ENCODE measurements at regions not wholly inside any gene's neighbourhood (a gene's known extent, or its start where the extent isn't known, plus 50 kb on each side); places are given as distances from the start of the nearest gene placed in this dataset.
A peak's percentile ranks its signal among the peaks of the same experiment; 100 is the strongest.
"Not testable (repeated sequence)": the region's sequence is repeated elsewhere in the genome, so short reads cannot be mapped to it uniquely, and the experiment has no call there.

DNA sequence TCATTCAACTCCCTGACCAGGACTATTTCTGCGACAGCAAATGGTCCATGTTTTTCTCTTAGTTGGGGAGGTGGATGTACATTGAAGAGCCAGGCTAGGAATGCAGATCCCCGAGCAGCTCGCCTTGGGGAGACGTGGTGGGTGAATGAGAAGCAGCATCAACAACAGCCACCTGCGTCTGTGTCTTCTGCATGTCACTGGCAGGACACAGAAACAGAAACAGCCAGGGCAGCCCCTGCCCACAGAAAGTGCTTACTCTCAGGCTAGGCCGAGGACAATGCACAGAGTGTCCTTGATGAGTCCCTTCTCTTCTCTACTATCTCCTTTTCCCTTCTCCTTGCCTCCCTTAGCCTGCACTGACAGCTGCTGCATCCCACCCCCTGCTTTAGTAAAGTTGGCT, 541.9 kb upstream of the CADM1 start:
- TF ChIP-seq, protein P1, sequence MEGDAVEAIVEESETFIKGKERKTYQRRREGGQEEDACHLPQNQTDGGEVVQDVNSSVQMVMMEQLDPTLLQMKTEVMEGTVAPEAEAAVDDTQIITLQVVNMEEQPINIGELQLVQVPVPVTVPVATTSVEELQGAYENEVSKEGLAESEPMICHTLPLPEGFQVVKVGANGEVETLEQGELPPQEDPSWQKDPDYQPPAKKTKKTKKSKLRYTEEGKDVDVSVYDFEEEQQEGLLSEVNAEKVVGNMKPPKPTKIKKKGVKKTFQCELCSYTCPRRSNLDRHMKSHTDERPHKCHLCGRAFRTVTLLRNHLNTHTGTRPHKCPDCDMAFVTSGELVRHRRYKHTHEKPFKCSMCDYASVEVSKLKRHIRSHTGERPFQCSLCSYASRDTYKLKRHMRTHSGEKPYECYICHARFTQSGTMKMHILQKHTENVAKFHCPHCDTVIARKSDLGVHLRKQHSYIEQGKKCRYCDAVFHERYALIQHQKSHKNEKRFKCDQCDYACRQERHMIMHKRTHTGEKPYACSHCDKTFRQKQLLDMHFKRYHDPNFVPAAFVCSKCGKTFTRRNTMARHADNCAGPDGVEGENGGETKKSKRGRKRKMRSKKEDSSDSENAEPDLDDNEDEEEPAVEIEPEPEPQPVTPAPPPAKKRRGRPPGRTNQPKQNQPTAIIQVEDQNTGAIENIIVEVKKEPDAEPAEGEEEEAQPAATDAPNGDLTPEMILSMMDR (IDR thresholded peaks at IDR 0.05; ENCODE audit: unreplicated experiment): no peak
- Mint-ChIP-seq H3K36me3 (ENCODE audit: low read depth, unreplicated experiment) (no peaks in the 10 kb centered on the region), H3K4me1 (ENCODE audit: unreplicated experiment) (peaks cover 26% of the 10 kb centered on the region), H3K27ac (ENCODE audit: unreplicated experiment) (no peak overlapping the region), H3K9me3 (ENCODE audit: unreplicated experiment) (no peaks in the 10 kb centered on the region), H3K4me3 (ENCODE audit: unreplicated experiment) (no peak overlapping the region), H3K27me3 (ENCODE audit: unreplicated experiment) (peaks cover 4% of the 10 kb centered on the region)
- no peak for DNase-seq (ENCODE audit: low spot score)

DNA sequence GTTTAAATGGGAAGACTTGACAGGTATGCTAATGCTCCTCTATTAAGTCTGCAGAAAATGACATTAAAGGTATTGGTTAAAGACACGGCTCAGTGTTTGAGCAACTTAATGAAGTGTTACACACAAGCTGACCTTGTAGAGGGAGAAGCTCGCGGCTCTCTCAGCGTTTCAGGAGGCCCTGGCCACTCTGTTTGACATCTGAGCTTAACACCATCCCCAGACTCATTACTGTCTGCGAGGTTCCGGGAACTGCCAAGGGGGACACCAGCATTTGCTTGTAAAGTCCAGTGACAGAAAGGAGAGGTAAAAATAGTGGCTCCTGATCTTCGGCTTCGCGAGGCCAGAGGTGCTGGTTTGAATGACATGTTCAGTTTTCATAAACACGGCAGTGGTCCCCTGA, 540.7 kb upstream of the CADM1 start:
- H3K27ac Mint-ChIP-seq (ENCODE audit: unreplicated experiment): peak overlapping the region; percentile 58
- H3K9me3 Mint-ChIP-seq (ENCODE audit: unreplicated experiment): no peaks in the 10 kb centered on the region
- H3K4me1 Mint-ChIP-seq (ENCODE audit: unreplicated experiment): peaks cover 26% of the 10 kb centered on the region
- peaks cover 4% of the 10 kb centered on the region for H3K27me3 Mint-ChIP-seq (ENCODE audit: unreplicated experiment)
- TF ChIP-seq, protein P1 (IDR thresholded peaks at IDR 0.05; ENCODE audit: unreplicated experiment): no peak
- no peak overlapping the region for H3K4me3 Mint-ChIP-seq (ENCODE audit: unreplicated experiment)
- H3K36me3 Mint-ChIP-seq (ENCODE audit: low read depth, unreplicated experiment): no peaks in the 10 kb centered on the region
- no peak for DNase-seq (ENCODE audit: low spot score)

DNA sequence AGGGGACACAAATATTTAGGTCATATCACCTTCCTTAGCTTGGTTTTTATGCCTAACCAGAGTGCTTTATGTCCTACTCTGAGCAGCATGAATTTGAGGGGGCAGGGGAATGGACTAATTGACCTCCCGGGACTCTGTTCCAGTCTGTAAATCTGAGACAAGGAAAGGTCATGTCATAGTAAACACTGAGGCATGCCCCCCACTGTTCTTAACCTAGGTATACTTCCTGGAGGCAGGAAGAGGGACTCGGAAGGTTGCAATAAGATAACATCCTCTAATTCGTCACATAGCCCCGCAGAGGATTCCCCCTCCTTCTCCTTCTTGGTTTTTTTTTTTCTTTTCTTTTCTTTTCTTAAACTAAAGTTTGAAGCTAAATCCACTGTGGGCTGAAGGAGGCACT, 540.3 kb upstream of the CADM1 start:
- Mint-ChIP-seq H3K27me3 (ENCODE audit: unreplicated experiment) (peaks cover 4% of the 10 kb centered on the region), H3K27ac (ENCODE audit: unreplicated experiment) (no peak overlapping the region), H3K36me3 (ENCODE audit: low read depth, unreplicated experiment) (no peaks in the 10 kb centered on the region), H3K4me3 (ENCODE audit: unreplicated experiment) (no peak overlapping the region), H3K4me1 (ENCODE audit: unreplicated experiment) (peaks cover 26% of the 10 kb centered on the region), H3K9me3 (ENCODE audit: unreplicated experiment) (no peaks in the 10 kb centered on the region)
- TF ChIP-seq, protein P1 (IDR thresholded peaks at IDR 0.05; ENCODE audit: unreplicated experiment): no peak
- no peak for DNase-seq (ENCODE audit: low spot score)

DNA sequence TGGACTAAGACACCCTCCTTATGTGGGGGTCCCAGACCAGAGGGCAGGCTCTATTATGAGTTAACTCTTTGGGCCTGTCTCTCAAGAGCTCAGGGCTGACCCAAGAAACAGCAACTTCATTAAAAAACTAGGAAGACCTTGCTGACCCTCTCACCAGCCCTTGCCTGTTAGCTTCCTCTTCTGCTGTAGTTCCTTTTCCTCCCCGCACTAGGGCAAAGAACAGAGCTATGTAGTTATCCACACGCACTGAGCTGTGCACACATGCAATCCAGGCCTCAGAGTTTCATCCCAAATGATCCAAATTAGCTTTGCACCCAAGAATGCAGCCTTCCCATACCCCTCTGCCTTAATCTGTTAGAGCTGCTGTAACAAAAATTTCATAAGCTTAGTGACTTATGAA, 539.6 kb upstream of the CADM1 start:
- peaks cover 4% of the 10 kb centered on the region for H3K27me3 Mint-ChIP-seq (ENCODE audit: unreplicated experiment)
- DNase-seq (ENCODE audit: low spot score): no peak
- peak overlapping the region; percentile 52 for H3K27ac Mint-ChIP-seq (ENCODE audit: unreplicated experiment)
- no peaks in the 10 kb centered on the region for H3K36me3 Mint-ChIP-seq (ENCODE audit: low read depth, unreplicated experiment)
- peaks cover 24% of the 10 kb centered on the region for H3K4me1 Mint-ChIP-seq (ENCODE audit: unreplicated experiment)
- no peak overlapping the region for H3K4me3 Mint-ChIP-seq (ENCODE audit: unreplicated experiment)
- TF ChIP-seq, protein P1 (IDR thresholded peaks at IDR 0.05; ENCODE audit: unreplicated experiment): no peak
- no peaks in the 10 kb centered on the region for H3K9me3 Mint-ChIP-seq (ENCODE audit: unreplicated experiment)

DNA sequence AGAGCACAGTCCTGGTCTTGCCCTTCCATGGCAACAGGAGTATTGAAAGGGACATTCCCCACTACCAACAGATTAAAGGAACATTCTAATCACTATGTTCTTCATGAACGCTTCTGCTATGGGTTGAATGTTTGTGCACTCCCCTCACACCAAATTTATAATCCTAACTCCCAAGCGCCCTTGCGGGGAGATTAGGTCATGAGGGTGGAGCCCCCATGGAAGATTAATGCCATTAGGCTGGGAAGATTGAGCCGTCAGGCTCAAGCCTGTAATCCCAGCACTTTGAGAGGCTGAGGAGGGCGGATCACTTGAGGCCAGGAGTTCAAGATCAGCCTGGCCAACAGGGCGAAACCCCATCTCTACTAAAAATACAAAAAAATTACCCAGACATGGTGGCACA, 538.8 kb upstream of the CADM1 start:
- H3K27ac Mint-ChIP-seq (ENCODE audit: unreplicated experiment): peak overlapping the region; percentile 20
- not testable (repeated sequence) for H3K4me3 Mint-ChIP-seq (ENCODE audit: unreplicated experiment); H3K36me3 Mint-ChIP-seq (ENCODE audit: low read depth, unreplicated experiment); H3K9me3 Mint-ChIP-seq (ENCODE audit: unreplicated experiment); DNase-seq (ENCODE audit: low spot score); H3K27me3 Mint-ChIP-seq (ENCODE audit: unreplicated experiment)
- H3K4me1 Mint-ChIP-seq (ENCODE audit: unreplicated experiment): peaks cover 23% of the 10 kb centered on the region

DNA sequence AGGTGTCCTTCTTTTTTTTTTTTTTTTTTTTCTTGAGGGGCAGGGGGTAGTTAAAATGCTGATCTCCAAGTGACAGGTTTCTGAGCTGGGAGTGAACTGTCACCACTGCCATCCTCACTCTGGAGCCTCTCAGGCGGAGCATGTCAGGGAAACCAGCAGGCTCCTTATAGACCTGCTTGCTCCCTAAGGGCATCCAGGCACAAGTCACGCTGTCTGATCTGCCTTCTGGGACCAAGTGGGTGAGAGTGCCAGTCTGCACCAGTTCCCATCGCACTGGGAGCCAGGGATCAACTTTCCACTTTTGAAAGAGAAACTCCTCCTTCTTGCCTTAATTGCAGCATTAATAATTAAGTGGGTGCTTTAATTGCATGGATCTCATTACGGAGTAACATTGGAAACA, 537.9 kb upstream of the CADM1 start:
- H3K27me3 Mint-ChIP-seq (ENCODE audit: unreplicated experiment): peaks cover 4% of the 10 kb centered on the region
- no peak for DNase-seq (ENCODE audit: low spot score)
- no peaks in the 10 kb centered on the region for H3K9me3 Mint-ChIP-seq (ENCODE audit: unreplicated experiment)
- peaks cover 23% of the 10 kb centered on the region for H3K4me1 Mint-ChIP-seq (ENCODE audit: unreplicated experiment)
- no peak overlapping the region for H3K27ac Mint-ChIP-seq (ENCODE audit: unreplicated experiment)
- no peak overlapping the region for H3K4me3 Mint-ChIP-seq (ENCODE audit: unreplicated experiment)
- TF ChIP-seq, protein P1 (IDR thresholded peaks at IDR 0.05; ENCODE audit: unreplicated experiment): no peak
- no peaks in the 10 kb centered on the region for H3K36me3 Mint-ChIP-seq (ENCODE audit: low read depth, unreplicated experiment)

All from endothelial cell (in vitro differentiated cells).